D721Med (cell line): ENCODE measurements at regions not wholly inside any gene's neighbourhood (a gene's known extent, or its start where the extent isn't known, plus 50 kb on each side); places are given as distances from the start of the nearest gene placed in this dataset.
A peak's percentile ranks its signal among the peaks of the same experiment; 100 is the strongest.

Experiments
- DNase-seq: peaks from one replicate; pipeline ENCODE4 v3.0.0; 2011; ENCODE audit warnings: low spot score; ENCODE audit not compliant: insufficient read length
- FAIRE-seq: peaks from 2 replicates; lab custom pipeline; 2011; peaks lifted over from hg19 to GRCh38; lab: Jason Lieb, UNC
- CTCF ChIP-seq: IDR thresholded peaks from 2 replicates; pipeline ENCODE4 v1.5.1; 2012; ENCODE audit warnings: mild to moderate bottlenecking, control low read depth; ENCODE audit not compliant: insufficient read depth; ENCODE audit errors: missing control alignments

GRCh38 chr1:80776266-80776665 lies 1024.5 kb upstream of the ADGRL2 start:
- no peak for FAIRE-seq
- DNase-seq: no peak
- no peak for TF ChIP-seq CTCF

- TF ChIP-seq CTCF: no peak
- FAIRE-seq (no peak), DNase-seq (no peak)
Measured at GRCh38 chr1:80769208-80769750, 1031.5 kb upstream of the ADGRL2 start.

GRCh38 chr1:80767711-80768110 lies 1033.0 kb upstream of the ADGRL2 start:
- TF ChIP-seq CTCF: no peak
- DNase-seq (no peak), FAIRE-seq (peak; percentile 71)

GRCh38 chr1:80759354-80759753 lies 1041.4 kb upstream of the ADGRL2 start:
- DNase-seq (no peak), FAIRE-seq (no peak)
- TF ChIP-seq CTCF: no peak

GRCh38 chr1:80755944-80756343 lies 1044.8 kb upstream of the ADGRL2 start:
- FAIRE-seq (no peak), DNase-seq (no peak)
- TF ChIP-seq CTCF: no peak

- DNase-seq (no peak), FAIRE-seq (no peak)
- TF ChIP-seq CTCF: no peak
Measured at GRCh38 chr1:80751204-80751603, 1049.5 kb upstream of the ADGRL2 start.

- no peak for TF ChIP-seq CTCF
- DNase-seq (no peak), FAIRE-seq (no peak)
Measured at GRCh38 chr1:80731241-80731894, 1069.4 kb upstream of the ADGRL2 start.
